Inferior parietal cortex (tissue), 1 donor: ENCODE measurements at regions not wholly inside any gene's neighbourhood (a gene's known extent, or its start where the extent isn't known, plus 50 kb on each side); places are given as distances from the start of the nearest gene placed in this dataset.

Experiments used
- DNase-seq: peaks from one replicate; pipeline ENCODE4 v3.0.0-alpha.2; 2016; ENCODE audit errors: extremely low spot score

DNA sequence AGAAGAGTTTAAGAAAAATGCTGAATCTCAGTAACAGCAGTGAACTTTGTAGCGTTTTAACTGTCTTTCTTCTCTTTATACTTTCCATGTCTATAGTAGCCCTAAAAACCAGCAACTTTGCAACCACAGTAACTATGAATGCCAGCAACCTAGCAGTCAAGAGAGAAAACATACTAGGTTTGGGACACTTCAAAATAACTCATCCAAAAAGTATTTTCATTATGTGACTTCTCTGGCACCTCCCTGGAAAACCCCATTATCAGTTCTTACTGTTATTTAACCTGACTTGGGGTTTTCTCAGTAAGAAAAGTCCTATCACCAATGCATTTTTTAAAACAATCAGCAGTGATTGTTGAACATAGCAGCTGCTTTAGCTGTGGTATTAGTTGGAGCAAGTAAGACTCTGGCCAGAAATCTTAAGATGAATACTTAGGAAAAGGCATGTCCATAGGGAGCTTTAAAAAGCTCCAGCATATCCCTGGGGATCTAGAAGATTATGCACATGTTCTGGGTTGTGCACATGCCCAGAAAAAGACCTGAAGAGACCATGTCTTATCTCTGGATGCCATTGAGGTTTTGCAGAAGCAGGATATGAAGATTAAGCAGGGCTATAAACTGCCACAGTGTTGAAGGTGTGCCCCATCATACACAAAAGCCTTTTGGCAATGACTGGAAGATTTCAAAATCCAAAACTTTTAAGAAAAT lies 411.3 kb downstream of the CMPK2 start:
- no peak for DNase-seq

DNA sequence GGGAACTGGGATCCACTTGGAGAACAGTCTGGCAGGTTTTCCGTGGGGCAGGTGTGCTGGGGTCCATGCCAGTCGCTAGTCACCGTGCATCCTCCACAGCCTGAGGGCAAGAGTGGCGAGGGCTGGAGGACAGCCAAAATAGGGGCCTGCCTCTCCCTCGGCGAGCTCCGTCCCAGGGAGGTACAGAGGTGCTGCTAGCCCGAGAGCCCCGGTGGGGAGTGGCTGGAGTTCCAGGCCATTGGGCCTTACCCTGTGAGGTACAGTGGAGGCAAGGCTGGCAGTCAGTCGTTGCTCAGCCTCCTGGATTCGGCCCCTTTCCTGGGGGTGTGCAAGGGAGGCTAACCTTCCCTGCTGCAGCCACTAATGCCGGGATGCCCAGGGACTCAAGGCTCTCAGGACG lies 406.6 kb downstream of the CMPK2 start:
- no peak for DNase-seq

DNA sequence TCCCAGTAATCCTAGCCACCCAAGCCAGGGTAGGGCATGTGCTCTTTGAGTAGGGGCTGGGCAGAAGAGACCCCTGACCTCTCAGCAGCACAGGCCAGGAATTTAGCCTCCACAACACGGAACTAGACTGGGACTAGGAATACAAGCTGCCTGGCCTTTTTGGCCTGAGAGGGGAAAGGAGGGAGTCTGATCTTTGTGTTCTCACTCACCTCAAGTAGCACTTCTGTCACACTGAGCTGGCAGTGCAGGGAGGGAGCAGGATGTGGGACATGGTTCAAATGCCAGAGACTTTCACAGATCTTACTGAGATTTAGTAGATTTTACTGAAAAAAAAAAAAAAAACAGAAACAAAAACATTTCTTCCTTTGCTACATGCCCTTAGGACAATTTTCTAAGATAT lies 395.2 kb downstream of the CMPK2 start:
- no peak for DNase-seq

DNA sequence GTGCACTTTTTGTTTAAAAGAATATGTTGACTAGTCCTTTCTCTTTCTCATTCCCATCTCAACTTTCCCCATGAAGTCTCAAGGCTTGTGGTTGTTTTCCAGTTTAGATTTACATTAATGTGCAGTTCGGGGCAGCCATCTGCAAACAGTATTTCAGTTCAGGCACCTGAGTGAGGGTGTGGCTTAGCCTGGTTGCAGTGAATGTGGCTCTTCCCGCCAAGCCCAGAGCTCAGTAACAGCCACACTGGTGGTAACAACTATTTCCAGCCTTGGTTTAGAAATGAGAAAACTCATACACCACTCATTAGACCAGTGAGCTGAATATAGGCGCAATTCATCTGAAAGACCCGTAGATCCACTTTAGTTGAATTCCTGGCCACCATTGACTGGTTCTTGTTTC lies 394.3 kb downstream of the CMPK2 start:
- DNase-seq, result no peak

DNA sequence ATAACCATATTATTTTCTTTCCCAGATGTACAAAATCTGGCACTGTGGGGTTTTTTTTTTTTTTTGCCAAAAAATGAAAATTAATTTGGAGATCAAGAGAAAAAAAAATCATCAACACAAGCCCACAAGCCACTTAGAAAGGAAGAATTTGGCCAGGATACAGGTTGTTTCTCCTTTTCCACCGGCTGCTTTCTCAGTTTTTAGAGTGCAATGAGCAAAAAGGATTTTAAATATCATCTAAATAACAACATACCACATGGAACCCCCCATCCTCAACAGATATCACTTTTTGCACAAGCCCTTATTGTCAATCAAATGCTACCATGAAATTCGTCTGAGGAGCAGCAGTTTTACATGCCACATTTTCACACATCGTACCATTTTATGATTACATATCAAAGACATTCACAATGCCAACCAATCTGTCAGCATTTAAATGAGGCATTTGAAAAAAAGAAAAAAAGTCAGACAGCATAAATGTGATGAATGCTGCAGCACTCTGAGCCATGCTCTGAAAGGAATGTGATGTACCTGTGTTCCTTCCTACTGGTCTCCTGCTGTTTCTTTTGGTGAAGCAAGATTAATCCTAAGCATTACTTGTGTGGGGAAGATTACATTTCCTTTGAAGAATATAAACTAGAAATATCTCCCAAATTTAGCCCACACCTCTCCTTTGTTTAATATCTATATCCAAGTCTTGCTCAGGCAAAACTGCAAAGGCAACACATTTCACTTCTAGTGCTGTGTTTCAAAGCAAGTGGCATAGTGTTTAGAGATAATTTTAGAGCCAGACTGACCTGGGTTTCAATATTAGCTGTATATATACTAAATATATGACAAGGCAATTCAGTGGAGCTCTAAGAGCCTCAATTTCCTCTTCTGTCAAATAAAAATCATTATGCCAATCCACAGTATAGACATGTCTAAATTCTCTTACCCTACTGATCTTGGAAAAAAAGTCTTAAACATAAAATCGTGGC lies 391.3 kb downstream of the CMPK2 start:
- no peak for DNase-seq

DNA sequence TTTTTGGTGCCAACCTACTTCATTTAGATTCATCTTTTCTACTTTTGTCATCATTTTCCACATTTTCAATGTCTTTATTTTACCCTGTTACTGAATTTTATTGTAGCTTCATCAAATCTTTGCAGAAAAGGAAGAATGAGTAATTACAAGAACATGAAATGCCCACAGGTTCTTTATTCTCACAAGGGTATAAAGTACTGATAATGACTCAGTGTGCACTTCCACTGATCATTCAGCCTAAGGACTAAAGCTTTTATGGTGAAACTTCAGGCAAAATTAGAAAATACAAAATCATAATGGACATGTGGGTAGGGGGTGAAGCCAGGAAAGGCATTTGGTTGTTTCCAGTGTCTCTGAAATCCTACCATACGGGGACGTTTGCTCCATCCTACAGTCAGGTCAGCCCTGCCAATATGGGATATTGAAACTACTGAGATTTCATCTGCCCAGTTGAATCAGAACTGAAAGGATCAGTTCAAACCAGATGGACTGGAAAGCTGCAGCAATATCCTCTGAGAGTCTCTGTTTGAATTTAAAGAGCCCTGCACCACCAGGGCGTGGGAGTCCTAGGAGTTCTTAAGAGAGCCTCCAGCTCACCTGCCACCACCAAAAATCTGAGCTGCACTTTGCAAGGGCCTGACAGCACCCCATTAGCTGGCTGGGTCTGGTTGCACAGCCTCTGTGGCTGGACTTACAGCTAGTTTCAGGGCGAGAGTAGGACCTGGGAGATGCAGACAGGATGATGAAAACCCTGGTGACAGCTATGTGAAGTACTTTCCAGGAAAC lies 390.4 kb downstream of the CMPK2 start:
- no peak for DNase-seq

DNA sequence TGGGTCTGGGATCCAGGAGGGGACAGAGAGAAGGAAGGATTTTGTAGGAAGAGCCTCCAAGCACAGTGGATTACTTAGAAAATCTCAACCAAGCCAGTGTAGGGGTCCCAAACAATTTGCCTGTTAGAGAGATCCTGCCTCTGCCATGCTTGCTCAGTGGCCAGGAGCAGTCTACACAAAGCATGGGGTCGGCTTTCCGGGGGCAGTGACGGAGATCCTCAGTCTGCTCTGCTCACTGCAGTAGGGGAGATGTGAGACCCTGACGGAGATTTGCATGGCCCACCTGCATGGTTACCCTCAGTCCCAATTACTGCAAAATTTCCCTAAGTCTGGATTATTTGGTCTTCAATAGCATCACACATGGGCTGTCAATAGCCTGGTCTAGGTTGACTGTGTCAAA lies 385.2 kb downstream of the CMPK2 start:
- DNase-seq, result no peak

DNA sequence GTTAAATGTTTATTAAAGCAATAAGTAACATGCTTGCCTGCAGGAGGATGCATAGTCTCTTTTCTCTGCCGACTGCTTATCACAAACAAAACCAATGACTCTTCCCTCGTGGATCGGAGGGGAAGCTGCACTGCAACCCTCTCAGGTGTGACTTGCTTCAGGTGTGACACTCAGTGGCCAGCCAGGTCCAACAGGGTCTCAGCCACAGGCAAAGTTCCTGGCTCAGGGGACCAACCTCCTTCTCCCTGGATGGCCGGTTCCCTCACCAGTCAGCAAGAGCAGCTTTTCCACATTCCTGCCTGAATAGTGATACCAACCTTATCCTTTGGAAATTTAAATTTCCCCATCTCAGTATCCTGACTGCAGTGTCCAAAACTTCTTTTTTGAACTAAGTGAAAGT lies 383.5 kb downstream of the CMPK2 start:
- no peak for DNase-seq

DNA sequence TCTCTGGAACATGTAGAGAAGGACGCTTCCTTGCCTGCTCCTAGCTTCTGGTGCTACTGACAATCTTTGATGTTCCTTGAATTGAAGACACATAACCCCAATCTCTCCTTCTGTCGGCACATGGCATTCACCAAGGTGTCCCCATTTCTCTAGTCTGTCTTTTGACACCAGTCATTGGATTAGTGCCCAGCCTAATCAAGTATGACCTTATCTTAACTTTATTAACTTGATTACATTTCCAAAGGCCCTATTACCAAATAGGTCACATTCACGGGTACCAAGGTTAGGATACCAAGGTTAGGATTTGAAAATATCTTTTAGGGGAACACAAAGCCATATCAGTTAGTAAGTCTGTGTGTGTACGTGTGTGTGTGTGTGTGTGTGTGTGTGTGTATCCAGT lies 377.9 kb downstream of the CMPK2 start:
- no peak for DNase-seq

DNA sequence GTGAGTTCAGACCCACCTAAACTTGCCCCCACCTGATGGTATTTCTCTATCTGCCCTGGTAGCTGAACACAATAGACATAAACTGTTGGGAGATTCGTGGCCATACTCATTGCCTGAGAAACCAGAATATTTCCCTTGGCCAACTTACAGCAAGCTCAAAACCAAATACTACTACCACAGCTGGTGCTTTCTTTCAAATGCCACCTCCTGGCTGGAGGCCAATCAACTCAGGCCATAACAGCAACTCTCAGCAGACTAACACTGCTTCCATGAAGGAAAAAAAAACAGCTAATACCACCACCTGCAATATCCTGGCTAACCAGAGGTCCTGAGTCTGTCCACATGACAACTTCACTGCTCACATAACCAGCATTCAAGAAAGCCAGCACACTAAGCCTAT lies 373.1 kb downstream of the CMPK2 start:
- no peak for DNase-seq

DNA sequence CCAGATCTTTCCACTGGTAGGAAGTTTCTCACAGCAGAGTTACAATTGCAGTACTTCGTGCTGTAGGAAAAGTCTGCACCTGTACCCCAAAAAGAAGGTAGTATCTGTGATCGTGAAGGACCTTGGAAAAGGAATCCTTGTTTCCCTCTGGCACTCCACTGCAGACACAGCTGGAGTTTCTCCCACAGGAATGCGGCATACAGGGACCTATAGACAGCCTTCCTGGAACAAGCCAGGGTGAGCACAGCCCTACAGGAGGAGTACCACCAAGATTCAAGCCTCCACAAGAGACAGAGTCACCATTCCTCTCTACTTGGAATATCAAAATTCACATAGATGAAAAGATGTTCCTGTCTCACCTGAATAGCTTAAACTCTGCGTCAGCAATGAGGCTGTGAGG lies 372.4 kb downstream of the CMPK2 start:
- DNase-seq, result no peak

DNA sequence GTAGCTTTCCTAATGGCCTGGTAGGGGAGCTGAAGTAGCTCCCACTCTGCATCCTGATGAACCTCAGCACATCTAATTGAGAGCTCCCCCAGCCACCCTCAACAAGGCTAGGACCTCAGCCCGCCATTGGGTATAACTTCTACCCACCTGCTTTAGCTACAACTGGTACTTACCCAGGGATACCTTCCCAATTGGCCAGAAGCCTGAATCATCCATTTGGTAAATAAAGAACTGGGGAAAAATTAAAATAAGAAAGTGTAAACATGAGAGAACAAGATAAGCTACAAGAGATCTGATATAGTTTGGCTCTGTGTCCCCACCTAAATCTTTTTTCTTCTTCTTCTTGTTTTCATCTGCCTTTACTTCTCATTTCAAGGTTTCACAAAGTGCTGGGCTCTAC lies 372.0 kb downstream of the CMPK2 start:
- DNase-seq, result no peak

DNA sequence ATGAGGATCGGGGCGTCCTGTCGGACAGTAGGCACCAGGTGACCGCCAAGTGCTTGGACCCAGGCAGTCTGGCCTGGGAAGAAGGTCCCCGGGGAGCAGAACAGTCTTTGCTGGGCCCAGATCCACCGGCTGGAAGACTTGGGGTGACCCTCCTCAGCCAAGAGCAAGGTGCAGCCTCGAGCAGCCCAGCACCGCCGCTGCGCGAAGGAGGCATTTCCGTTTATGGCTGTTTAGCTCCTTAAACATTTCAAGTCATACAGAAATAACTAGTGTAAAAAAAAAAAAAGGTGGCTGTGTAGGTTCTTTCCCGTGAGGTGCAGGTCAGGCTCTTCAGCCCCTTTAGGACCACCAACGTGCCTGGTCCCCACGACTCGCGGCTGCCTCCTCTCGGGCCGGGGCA lies 370.2 kb downstream of the CMPK2 start:
- no peak for DNase-seq

DNA sequence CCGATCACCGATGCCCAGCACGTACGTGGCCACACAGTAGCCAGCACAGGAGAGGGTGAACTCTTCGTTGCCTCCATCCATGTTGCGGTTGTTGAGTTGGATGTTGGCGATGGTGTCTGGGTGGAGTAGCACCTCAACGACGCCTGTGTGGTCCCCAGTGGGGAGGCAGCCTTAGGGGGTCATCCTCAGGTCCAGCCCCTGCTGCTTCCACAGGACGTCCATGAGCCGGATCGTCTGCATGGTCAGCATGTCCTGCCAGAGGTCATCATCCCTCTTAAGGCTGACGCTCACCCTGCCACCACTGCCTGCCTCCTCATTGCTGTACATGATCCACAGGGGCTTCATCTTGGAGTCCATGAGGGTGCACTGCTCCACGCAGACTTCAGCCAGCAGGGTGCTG lies 369.3 kb downstream of the CMPK2 start:
- DNase-seq, result no peak

DNA sequence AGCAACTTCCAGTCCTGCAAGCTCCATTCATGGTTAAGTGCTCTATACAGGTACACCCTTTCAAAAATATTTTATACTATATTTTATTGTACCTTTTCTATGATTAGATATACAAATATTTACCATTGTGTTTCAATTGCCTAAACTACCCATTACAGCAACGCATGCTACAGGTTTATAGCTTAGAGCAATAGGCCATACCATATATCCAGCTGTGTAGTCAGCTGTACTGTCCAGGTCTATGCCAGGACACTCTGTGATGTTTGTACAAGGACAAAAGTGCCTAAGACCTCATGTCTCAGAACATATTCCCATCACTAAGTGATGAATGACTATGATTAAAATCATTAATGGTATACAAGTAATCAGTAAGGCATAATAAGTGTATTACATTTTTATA lies 368.7 kb downstream of the CMPK2 start:
- DNase-seq, result no peak

DNA sequence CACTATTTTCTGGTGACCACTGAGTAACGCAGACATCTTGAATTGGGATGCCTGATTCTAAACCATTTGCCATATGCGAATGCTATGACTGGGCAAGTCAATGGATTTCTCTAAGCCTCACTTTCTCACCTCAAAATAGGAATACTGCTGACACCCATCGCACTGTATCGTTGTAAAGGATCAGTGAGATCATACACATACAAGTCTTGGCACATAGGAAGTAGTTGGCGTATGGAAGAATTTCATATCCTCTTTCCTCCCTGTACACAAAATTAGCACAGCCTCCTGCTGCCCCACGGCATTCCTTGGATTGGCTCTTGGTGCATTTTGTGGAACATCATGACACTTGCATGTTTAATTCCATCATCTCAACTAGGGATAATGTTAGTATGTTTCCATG lies 366.9 kb downstream of the CMPK2 start:
- DNase-seq, result no peak

DNA sequence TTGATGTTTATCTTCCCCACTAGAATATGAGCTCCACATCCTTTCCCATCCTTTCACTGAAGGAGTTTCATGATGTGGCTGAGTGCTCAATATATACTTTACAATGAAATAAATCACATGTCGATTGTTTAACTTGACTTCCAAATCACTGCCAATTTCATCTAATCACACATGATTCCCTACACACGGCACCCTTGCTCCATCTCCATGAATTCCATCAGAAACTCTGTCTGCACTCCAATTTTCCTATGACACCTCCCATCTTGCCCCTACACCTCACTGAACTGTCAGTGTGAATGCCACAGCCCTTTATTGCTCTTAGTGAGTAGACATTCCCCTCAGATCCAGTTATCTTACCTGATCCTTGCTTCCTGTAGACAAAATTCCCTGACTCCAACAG lies 366.0 kb downstream of the CMPK2 start:
- DNase-seq, result no peak

DNA sequence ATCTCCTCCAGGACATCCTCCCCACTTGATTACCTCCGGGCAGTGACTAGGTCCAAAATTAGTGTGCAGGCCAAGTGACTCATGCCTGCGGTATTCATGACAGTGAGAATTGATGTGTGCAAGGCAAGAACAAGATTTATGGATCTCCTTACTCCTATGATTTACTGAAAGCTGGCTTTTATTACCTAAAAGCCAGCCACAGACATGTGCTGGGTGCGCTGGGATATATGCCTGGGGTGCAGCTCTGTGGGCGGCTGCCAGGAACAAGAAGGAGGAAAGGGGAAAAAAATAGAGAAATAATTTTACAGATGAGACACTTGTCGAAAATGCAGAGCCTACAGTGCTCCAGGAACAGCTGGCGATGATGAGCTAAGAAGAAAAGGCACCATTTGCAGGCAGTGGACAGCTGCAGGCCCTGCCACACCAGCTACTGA lies 359.3 kb downstream of the CMPK2 start:
- DNase-seq, result no peak

DNA sequence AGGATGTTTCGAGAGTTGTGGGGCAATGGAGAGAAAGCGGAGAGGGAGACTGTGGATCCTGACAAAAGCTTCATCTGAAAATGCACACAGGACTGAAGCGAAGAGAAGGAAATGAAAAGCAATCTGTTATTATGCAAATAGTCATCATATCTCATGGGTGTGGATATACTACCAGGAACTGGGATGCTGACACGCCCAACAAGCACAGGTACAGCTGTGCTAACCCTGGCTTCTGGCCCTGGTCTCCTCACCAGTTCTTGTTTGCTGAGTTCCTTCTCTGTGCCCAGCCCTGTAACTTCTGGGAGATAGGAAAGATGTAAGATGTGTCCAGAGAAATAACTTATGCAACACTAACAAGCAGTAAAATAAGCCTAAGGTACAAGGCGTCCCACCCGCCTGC lies 358.8 kb downstream of the CMPK2 start:
- no peak for DNase-seq

DNA sequence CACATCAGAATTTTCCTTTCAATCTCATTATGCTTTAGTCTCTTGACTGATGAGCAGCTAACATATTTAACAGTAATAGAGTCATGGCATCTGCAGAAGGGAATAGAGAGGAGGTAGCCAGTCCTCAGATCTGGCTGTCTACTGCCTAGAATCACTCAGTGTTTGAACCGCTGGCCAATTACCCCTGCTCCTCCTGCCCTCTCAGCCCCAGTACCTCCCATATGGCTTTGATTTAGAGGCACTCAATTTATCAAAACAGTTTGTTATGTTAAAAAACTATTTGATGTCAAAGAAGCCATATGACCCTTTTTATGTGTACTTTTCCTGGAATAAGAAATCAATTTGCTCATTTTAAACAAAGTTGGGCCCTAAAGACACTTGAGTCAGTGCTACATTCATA lies 355.2 kb downstream of the CMPK2 start:
- no peak for DNase-seq

DNA sequence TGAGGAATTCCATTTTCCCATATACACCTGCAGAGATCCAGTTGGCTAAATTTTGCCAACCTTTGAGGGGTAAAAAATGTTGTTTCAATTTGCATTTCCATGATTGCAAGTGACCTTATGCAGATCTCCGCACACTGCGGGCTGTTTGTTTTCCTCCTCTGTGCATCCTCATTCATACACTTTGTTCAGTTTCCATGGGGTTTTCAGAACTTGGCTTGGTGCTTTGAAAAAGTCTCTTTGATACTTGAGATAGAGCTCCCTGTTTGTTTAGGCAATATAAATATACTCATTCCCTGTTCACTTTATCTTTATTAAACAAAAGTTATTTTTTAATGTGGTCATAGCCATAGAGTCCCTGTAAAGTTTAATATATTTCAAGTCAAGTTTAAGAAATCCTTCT lies 353.1 kb downstream of the CMPK2 start:
- DNase-seq, result no peak

DNA sequence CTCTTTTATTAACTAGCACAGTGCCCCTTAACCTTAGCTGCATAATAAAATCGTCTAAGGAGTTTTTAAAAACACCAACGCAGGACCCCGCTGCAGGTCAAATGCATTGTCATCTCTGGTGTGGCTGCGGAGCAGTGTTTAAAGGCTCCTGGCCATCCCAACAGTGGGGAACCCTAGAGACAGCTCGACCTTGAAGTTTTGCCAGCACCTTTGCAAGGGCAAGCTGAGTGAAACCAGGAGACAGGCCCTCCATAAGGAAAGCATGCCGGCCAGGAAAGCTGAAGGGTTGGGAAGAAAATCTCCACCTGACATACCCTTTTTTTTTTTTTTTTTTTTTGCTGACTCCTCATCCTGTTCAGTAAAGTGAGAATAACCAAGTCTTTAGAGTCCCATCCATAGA lies 349.0 kb downstream of the CMPK2 start:
- no peak for DNase-seq
